ENCODE measurements at regions not wholly inside any gene's neighbourhood (a gene's known extent, or its start where the extent isn't known, plus 50 kb on each side); places are given as distances from the start of the nearest gene placed in this dataset.
"Not testable (repeated sequence)": the region's sequence is repeated elsewhere in the genome, so short reads cannot be mapped to it uniquely, and the experiment has no call there.

GRCh38 chr4:174012135-174012885 lies 271.2 kb downstream of the FBXO8 start:
- Histone ChIP-seq H3K4me1 (ENCODE audit: insufficient read depth, low read length) (no peaks in the 10 kb centered on the region), H3K4me3 (ENCODE audit: low read length) (no peak overlapping the region)

GRCh38 chr4:174010547-174010946 lies 272.9 kb downstream of the FBXO8 start:
- Histone ChIP-seq H2AFZ (ENCODE audit: low read depth, low read length) (no peak overlapping the region), H3K27me3 (ENCODE audit: insufficient read depth, low read length) (peaks cover under 1% of the 10 kb centered on the region), H3K36me3 (ENCODE audit: insufficient read depth, low read length) (no peaks in the 10 kb centered on the region), H3K4me3 (ENCODE audit: low read length) (no peak overlapping the region), H3K4me1 (ENCODE audit: insufficient read depth, low read length) (no peaks in the 10 kb centered on the region), H3K9me3 (ENCODE audit: low read length) (no peaks in the 10 kb centered on the region)

More at GRCh38 chr4:174012135-174012885, 271.2 kb downstream of the FBXO8 start:
- no peak overlapping the region for H2AFZ ChIP-seq (ENCODE audit: low read depth, low read length)
- H3K27me3 ChIP-seq (ENCODE audit: insufficient read depth, low read length), result no peaks in the 10 kb centered on the region
- no peaks in the 10 kb centered on the region for H3K9me3 ChIP-seq (ENCODE audit: low read length)
- no peaks in the 10 kb centered on the region for H3K36me3 ChIP-seq (ENCODE audit: insufficient read depth, low read length)

- Histone ChIP-seq H2AFZ (ENCODE audit: low read depth, low read length) (no peak overlapping the region), H3K4me3 (ENCODE audit: low read length) (no peak overlapping the region), H3K9me3 (ENCODE audit: low read length) (no peaks in the 10 kb centered on the region), H3K4me1 (ENCODE audit: insufficient read depth, low read length) (no peaks in the 10 kb centered on the region), H3K27me3 (ENCODE audit: insufficient read depth, low read length) (peaks cover 3% of the 10 kb centered on the region), H3K36me3 (ENCODE audit: insufficient read depth, low read length) (no peaks in the 10 kb centered on the region)
Measured at GRCh38 chr4:174009686-174010451, 273.6 kb downstream of the FBXO8 start.

GRCh38 chr4:174005422-174005821 lies 278.0 kb downstream of the FBXO8 start:
- no peaks in the 10 kb centered on the region for H3K36me3 ChIP-seq (ENCODE audit: insufficient read depth, low read length)
- no peaks in the 10 kb centered on the region for H3K9me3 ChIP-seq (ENCODE audit: low read length)
- peaks cover 3% of the 10 kb centered on the region for H3K27me3 ChIP-seq (ENCODE audit: insufficient read depth, low read length)
- no peak overlapping the region for H3K4me3 ChIP-seq (ENCODE audit: low read length)
- no peak overlapping the region for H2AFZ ChIP-seq (ENCODE audit: low read depth, low read length)
- no peaks in the 10 kb centered on the region for H3K4me1 ChIP-seq (ENCODE audit: insufficient read depth, low read length)

- Histone ChIP-seq H3K4me1 (ENCODE audit: insufficient read depth, low read length) (no peaks in the 10 kb centered on the region), H2AFZ (ENCODE audit: low read depth, low read length) (no peak overlapping the region), H3K36me3 (ENCODE audit: insufficient read depth, low read length) (no peaks in the 10 kb centered on the region), H3K27me3 (ENCODE audit: insufficient read depth, low read length) (no peaks in the 10 kb centered on the region), H3K4me3 (ENCODE audit: low read length) (no peak overlapping the region), H3K9me3 (ENCODE audit: low read length) (no peaks in the 10 kb centered on the region)
Measured at GRCh38 chr4:173998471-173999144, 284.9 kb downstream of the FBXO8 start.

GRCh38 chr4:173995779-173996178 lies 287.7 kb downstream of the FBXO8 start:
- H3K36me3 ChIP-seq (ENCODE audit: insufficient read depth, low read length); H3K4me3 ChIP-seq (ENCODE audit: low read length); H3K4me1 ChIP-seq (ENCODE audit: insufficient read depth, low read length); H3K9me3 ChIP-seq (ENCODE audit: low read length); H2AFZ ChIP-seq (ENCODE audit: low read depth, low read length); H3K27me3 ChIP-seq (ENCODE audit: insufficient read depth, low read length): not testable (repeated sequence)

- H3K9me3 ChIP-seq (ENCODE audit: low read length), result no peaks in the 10 kb centered on the region
- H3K4me3 ChIP-seq (ENCODE audit: low read length), result no peak overlapping the region
- no peak overlapping the region for H2AFZ ChIP-seq (ENCODE audit: low read depth, low read length)
- no peaks in the 10 kb centered on the region for H3K27me3 ChIP-seq (ENCODE audit: insufficient read depth, low read length)
- no peaks in the 10 kb centered on the region for H3K4me1 ChIP-seq (ENCODE audit: insufficient read depth, low read length)
- H3K36me3 ChIP-seq (ENCODE audit: insufficient read depth, low read length), result no peaks in the 10 kb centered on the region
Measured at GRCh38 chr4:173991814-173992213, 291.7 kb downstream of the FBXO8 start.

GRCh38 chr4:173991316-173991715 lies 292.2 kb downstream of the FBXO8 start:
- Histone ChIP-seq H3K4me3 (ENCODE audit: low read length) (no peak overlapping the region), H3K4me1 (ENCODE audit: insufficient read depth, low read length) (no peaks in the 10 kb centered on the region), H2AFZ (ENCODE audit: low read depth, low read length) (no peak overlapping the region), H3K36me3 (ENCODE audit: insufficient read depth, low read length) (no peaks in the 10 kb centered on the region), H3K27me3 (ENCODE audit: insufficient read depth, low read length) (no peaks in the 10 kb centered on the region), H3K9me3 (ENCODE audit: low read length) (no peaks in the 10 kb centered on the region)

- Histone ChIP-seq H3K9me3 (ENCODE audit: low read length) (no peaks in the 10 kb centered on the region), H3K4me3 (ENCODE audit: low read length) (no peak overlapping the region), H3K36me3 (ENCODE audit: insufficient read depth, low read length) (no peaks in the 10 kb centered on the region), H2AFZ (ENCODE audit: low read depth, low read length) (no peak overlapping the region), H3K27me3 (ENCODE audit: insufficient read depth, low read length) (no peaks in the 10 kb centered on the region), H3K4me1 (ENCODE audit: insufficient read depth, low read length) (no peaks in the 10 kb centered on the region)
Measured at GRCh38 chr4:173990869-173991210, 292.6 kb downstream of the FBXO8 start.

- Histone ChIP-seq H2AFZ (ENCODE audit: low read depth, low read length) (no peak overlapping the region), H3K4me3 (ENCODE audit: low read length) (no peak overlapping the region), H3K4me1 (ENCODE audit: insufficient read depth, low read length) (no peaks in the 10 kb centered on the region), H3K27me3 (ENCODE audit: insufficient read depth, low read length) (no peaks in the 10 kb centered on the region), H3K9me3 (ENCODE audit: low read length) (no peaks in the 10 kb centered on the region), H3K36me3 (ENCODE audit: insufficient read depth, low read length) (no peaks in the 10 kb centered on the region)
Measured at GRCh38 chr4:173990126-173990868, 293.2 kb downstream of the FBXO8 start.

- H3K4me3 ChIP-seq (ENCODE audit: low read length); H3K36me3 ChIP-seq (ENCODE audit: insufficient read depth, low read length); H3K9me3 ChIP-seq (ENCODE audit: low read length); H2AFZ ChIP-seq (ENCODE audit: low read depth, low read length); H3K27me3 ChIP-seq (ENCODE audit: insufficient read depth, low read length); H3K4me1 ChIP-seq (ENCODE audit: insufficient read depth, low read length): not testable (repeated sequence)
Measured at GRCh38 chr4:173963523-173963922, 319.9 kb downstream of the FBXO8 start.

- H3K36me3 ChIP-seq (ENCODE audit: insufficient read depth, low read length), result no peaks in the 10 kb centered on the region
- no peak overlapping the region for H2AFZ ChIP-seq (ENCODE audit: low read depth, low read length)
- H3K4me3 ChIP-seq (ENCODE audit: low read length), result no peak overlapping the region
- H3K27me3 ChIP-seq (ENCODE audit: insufficient read depth, low read length), result no peaks in the 10 kb centered on the region
- no peaks in the 10 kb centered on the region for H3K4me1 ChIP-seq (ENCODE audit: insufficient read depth, low read length)
- H3K9me3 ChIP-seq (ENCODE audit: low read length), result no peaks in the 10 kb centered on the region
Measured at GRCh38 chr4:173960398-173960797, 323.1 kb downstream of the FBXO8 start.

GRCh38 chr4:173958445-173958844 lies 325.0 kb downstream of the FBXO8 start:
- Histone ChIP-seq H3K36me3 (ENCODE audit: insufficient read depth, low read length) (no peaks in the 10 kb centered on the region), H3K4me1 (ENCODE audit: insufficient read depth, low read length) (no peaks in the 10 kb centered on the region), H3K9me3 (ENCODE audit: low read length) (no peaks in the 10 kb centered on the region), H3K27me3 (ENCODE audit: insufficient read depth, low read length) (no peaks in the 10 kb centered on the region), H2AFZ (ENCODE audit: low read depth, low read length) (no peak overlapping the region), H3K4me3 (ENCODE audit: low read length) (no peak overlapping the region)
